ENCODE measurements at regions not wholly inside any gene's neighbourhood (a gene's known extent, or its start where the extent isn't known, plus 50 kb on each side); places are given as distances from the start of the nearest gene placed in this dataset.

DNA sequence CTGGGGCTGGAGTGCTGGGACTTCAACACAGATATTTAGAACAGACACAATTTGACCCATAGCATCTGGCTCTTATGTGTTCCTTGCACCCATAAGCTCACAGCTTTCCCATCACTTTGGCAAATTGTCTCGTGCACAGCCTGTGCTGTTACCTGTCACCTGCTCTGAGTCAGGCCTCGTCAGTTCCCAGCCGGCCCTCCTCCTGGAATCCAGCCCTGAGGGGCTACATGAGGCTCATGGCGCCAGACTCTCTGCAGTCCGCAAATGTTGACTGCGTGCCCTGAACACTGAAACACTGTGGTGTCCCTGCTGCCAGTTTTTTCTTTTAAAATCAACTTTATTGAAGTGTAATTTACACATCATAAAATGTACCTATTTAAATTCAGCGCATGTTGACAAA, 65.4 kb upstream of the BZW1 start:
- Histone ChIP-seq H3K27me3 (ENCODE audit: insufficient read depth, poor library complexity, severe bottlenecking) (no peaks in the 10 kb centered on the region), H3K36me3 (ENCODE audit: low read depth) (no peaks in the 10 kb centered on the region), H3K4me3 (ENCODE audit: severe bottlenecking) (no peak overlapping the region), H3K9me3 (ENCODE audit: severe bottlenecking) (no peaks in the 10 kb centered on the region), H3K27ac (ENCODE audit: poor library complexity, severe bottlenecking) (no peak overlapping the region), H3K4me1 (ENCODE audit: insufficient read depth, poor library complexity, severe bottlenecking) (no peaks in the 10 kb centered on the region)
- ATAC-seq (ENCODE audit: low read depth) (no peak), DNase-seq (ENCODE audit: low spot score) (no peak)
- no peak for TF ChIP-seq CTCF (IDR thresholded peaks at IDR 0.05; ENCODE audit: poor library complexity, severe bottlenecking)

DNA sequence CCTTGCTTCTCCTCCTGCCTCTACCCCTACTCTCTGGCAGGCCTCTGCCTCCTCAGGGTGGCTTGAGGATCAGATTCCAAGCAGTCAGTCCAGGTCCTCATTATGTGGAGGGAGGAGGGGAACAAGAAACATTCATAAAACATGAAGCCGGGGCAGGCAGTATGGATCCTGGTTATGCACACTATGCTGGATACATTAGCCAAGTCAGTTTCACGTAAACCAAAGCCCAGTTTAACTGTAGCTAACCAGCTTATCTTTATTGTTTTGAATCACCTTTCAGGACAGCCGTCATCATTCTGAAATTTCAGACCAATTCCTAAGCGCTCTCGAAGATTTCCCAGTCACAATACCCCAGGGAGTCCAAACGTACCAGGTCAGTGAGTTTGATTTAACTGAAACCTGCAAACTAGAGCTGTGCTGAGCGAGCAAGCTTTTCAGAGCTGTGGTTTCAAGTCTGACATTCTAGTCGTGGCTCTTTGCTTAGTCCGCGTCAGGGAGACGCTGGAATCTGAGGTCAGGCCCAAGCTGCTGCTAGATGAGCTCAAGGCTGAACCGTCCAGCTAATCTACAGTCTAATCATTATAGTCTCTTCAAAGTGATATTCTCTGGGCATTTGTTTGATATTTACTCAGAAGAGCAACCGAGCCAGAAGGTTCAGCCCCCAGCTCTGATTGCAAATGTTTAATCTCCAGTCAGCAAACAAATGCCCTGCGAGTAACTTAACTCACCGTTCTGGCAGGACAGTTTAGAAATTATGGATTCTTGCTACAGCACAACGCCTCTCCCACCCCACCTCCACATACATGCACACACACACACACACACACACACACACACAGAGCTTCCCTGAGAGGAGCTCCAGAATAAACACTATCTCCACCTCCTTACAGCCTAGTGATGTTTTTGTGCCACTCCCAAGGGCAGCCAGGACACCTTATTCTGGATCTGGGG, 63.8 kb upstream of the BZW1 start:
- no peak for DNase-seq (ENCODE audit: low spot score)
- H3K27me3 ChIP-seq (ENCODE audit: insufficient read depth, poor library complexity, severe bottlenecking) = no peaks in the 10 kb centered on the region
- ATAC-seq (ENCODE audit: low read depth) = no peak
- no peak for TF ChIP-seq CTCF (IDR thresholded peaks at IDR 0.05; ENCODE audit: poor library complexity, severe bottlenecking)
- no peak overlapping the region for H3K4me3 ChIP-seq (ENCODE audit: severe bottlenecking)
- H3K9me3 ChIP-seq (ENCODE audit: severe bottlenecking) = no peaks in the 10 kb centered on the region
- H3K27ac ChIP-seq (ENCODE audit: poor library complexity, severe bottlenecking) = no peak overlapping the region
- H3K36me3 ChIP-seq (ENCODE audit: low read depth) = no peaks in the 10 kb centered on the region
- H3K4me1 ChIP-seq (ENCODE audit: insufficient read depth, poor library complexity, severe bottlenecking) = peaks cover 5% of the 10 kb centered on the region

GRCh38 chr2:200748779-200749178, 62.9 kb upstream of the BZW1 start:
- no peaks in the 10 kb centered on the region for H3K9me3 ChIP-seq (ENCODE audit: severe bottlenecking)
- peaks cover 5% of the 10 kb centered on the region for H3K4me1 ChIP-seq (ENCODE audit: insufficient read depth, poor library complexity, severe bottlenecking)
- no peaks in the 10 kb centered on the region for H3K36me3 ChIP-seq (ENCODE audit: low read depth)
- H3K4me3 ChIP-seq (ENCODE audit: severe bottlenecking) = no peak overlapping the region
- H3K27me3 ChIP-seq (ENCODE audit: insufficient read depth, poor library complexity, severe bottlenecking) = no peaks in the 10 kb centered on the region
- ATAC-seq (ENCODE audit: low read depth) = no peak
- no peak for TF ChIP-seq CTCF (IDR thresholded peaks at IDR 0.05; ENCODE audit: poor library complexity, severe bottlenecking)
- no peak overlapping the region for H3K27ac ChIP-seq (ENCODE audit: poor library complexity, severe bottlenecking)
- DNase-seq (ENCODE audit: low spot score) = no peak

DNA sequence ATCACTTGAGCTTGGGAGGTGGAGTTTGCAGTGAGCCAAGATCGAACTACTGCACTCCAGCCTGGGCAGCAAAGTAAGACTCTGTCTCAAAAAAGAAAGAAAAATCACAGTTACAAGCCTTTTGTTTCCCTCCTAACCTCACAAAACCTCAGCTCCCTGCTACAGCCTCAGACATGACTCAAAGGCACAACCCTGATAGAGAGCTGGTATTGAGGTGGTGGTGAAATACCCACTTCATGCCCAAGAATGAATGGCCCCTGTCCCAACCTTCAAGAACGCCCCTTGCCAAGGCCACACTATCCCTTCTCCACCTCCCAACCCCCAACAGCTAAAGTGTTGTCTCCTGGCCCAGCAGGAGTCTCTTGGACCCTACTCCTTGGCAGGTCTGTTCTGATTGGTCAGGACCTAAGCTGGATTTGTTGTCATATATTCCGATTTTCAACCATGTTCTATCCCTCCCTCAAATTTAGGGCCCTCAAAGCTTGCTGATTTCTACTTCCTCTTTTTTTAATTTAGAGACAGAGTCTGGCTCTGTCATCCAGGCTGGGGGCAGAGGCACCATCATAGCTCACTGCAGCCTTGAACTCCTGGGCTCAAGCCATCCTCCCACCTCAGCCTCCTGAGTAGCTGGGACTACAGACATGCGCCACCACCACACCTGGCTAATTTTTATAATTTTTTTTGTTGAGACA, 61.9 kb upstream of the BZW1 start:
- DNase-seq (ENCODE audit: low spot score) = no peak
- Histone ChIP-seq H3K27me3 (ENCODE audit: insufficient read depth, poor library complexity, severe bottlenecking) (no peaks in the 10 kb centered on the region), H3K36me3 (ENCODE audit: low read depth) (no peaks in the 10 kb centered on the region), H3K4me1 (ENCODE audit: insufficient read depth, poor library complexity, severe bottlenecking) (peaks cover 11% of the 10 kb centered on the region), H3K9me3 (ENCODE audit: severe bottlenecking) (no peaks in the 10 kb centered on the region), H3K4me3 (ENCODE audit: severe bottlenecking) (no peak overlapping the region), H3K27ac (ENCODE audit: poor library complexity, severe bottlenecking) (no peak overlapping the region)
- ATAC-seq (ENCODE audit: low read depth) = no peak
- TF ChIP-seq CTCF (IDR thresholded peaks at IDR 0.05; ENCODE audit: poor library complexity, severe bottlenecking) = no peak

Data from RWPE2 (cell line).